Anterior cingulate cortex (tissue), 58 donors: ENCODE measurements at regions not wholly inside any gene's neighbourhood (a gene's known extent, or its start where the extent isn't known, plus 50 kb on each side); places are given as distances from the start of the nearest gene placed in this dataset.
A peak's percentile ranks its signal among the peaks of the same experiment; 100 is the strongest.

ENCODE experiments used
- DNase-seq, 58 donors: peaks; one replicate each; lab custom pipeline; 2025; lab: John Stamatoyannopoulos, UW

DNA sequence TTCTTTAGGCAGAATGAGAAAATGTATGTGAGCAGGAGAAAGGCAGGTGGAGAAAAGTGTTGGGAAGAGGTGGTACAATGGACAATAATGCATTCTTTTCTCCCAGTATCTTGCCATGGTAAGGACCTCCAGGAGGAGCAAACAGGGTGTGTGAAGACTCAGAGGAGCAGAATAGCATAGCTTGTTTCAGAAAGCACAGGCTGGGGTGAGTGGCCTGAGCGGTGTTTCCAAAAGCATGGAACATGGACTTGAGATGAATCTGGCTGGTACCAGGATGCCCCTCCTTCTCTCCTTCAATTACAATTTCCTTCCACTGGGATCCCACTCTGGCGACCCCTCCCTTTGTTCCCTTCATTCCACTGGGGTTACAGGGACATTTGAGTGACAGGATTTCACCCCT, 123.4 kb upstream of the TNR start:
- no peak for DNase-seq

DNA sequence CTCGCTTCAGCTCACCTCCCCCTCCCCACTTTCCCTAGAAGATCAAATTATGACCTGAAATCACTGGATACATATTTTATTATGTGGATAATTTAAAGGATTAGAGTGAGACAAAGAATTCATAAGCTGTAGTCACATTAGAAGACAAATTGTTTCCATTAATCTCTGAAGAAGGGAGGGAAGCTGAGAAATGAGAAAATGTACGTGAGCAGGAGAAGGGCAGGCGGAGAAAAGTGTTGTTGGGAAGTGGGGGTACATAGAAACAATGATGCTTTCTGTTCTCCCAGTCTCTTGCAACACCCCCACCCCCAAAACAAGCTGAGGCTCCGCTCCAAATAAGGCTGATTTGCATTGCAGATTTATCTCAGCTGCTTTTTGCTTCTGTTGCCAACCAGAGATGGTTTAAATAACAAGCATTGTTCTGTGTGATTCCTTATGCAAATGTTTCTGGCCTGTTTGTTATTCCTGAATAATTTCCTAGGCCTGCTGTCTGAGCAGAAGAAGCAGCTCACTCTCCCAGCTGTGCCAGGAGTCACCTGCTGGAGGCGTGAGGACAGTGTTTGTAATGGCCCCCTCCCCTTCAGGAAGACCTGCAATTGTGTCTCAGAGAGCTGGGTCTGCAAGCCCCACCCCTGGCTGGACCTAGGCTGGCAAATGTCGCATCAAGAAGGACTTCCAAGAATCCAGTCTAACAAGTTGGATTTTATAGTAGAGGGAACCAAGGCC, 121.8 kb upstream of the TNR start:
- DNase-seq = peak in 55 of 58 donors; percentile 21 to 96 (median 79)

- DNase-seq = no peak
These were observed 121.2 kb upstream of the TNR start for GRCh38 chr1:175864625-175865024.

- no peak for DNase-seq
These were observed 120.8 kb upstream of the TNR start for GRCh38 chr1:175864183-175864582.

GRCh38 chr1:175863299-175864050, 120.1 kb upstream of the TNR start:
- peak in 24 of 58 donors; percentile 12 to 67 (median 31) for DNase-seq

- DNase-seq = no peak
These were observed 119.0 kb upstream of the TNR start for GRCh38 chr1:175862408-175862807.

GRCh38 chr1:175861626-175862367, 118.4 kb upstream of the TNR start:
- no peak for DNase-seq

DNA sequence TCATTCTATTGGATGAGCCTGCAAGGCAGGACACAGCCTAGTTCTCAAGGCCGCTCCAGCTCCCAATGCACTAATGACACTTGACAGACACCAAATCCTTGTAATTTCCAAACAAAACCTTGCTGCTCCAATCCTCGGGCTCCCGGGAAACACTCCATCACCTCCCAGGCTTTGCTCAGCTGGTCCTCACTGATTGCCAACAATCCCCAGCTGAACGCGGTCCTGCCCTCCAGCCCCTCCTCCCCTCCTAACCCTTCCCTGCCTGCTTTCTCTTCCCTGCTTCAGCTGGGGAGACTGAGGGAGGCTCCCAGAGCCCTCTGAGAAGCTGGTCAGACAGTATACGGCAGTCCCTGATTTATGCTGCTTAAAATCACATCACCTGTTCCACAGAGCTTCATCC, 114.4 kb upstream of the TNR start:
- peak in 40 of 58 donors; percentile 12 to 66 (median 38) for DNase-seq

DNA sequence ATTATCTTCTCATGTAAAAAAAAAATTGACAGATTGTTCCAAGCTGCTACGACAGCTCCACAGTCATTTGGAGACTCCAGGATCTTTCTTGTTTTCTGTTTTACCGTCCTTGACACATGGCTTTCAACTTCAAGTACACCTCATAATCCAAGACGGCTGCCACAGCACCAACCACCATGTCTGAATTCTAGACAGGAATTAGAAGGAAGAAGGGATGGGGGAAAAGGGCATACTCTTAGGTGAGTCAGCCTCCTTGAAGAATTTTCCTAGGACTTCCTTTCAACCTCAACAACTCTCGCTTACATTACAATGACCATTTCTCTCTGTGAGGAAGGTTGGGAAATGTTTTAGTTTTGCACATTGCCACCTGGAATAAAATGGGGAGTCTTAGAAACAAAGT, 110.3 kb upstream of the TNR start:
- DNase-seq = no peak

- DNase-seq = no peak
These were observed 108.4 kb upstream of the TNR start for GRCh38 chr1:175851749-175852148.

GRCh38 chr1:175848329-175848728, 104.9 kb upstream of the TNR start:
- DNase-seq = peak in 5 of 58 donors; percentile 14 to 57 (median 41)

GRCh38 chr1:175845985-175846384, 102.6 kb upstream of the TNR start:
- no peak for DNase-seq

DNA sequence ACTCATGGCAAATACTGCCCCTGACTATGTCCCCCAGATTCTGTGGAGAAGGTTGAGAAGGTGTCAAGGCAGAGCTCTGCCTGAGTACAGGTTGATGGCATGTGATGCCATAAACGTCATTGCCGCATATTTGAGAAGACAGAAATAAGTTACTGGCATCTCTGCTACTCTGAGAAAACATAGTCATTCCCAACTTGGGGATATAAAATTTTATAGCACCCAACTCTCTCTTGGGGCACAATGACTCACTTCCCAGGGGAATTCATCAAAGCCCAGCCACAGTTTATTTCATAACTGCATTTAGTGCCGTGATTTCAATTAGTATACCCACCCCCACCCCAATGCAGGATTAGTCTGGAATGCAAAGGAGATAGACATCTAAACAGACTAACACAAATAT, 101.9 kb upstream of the TNR start:
- DNase-seq = no peak

DNA sequence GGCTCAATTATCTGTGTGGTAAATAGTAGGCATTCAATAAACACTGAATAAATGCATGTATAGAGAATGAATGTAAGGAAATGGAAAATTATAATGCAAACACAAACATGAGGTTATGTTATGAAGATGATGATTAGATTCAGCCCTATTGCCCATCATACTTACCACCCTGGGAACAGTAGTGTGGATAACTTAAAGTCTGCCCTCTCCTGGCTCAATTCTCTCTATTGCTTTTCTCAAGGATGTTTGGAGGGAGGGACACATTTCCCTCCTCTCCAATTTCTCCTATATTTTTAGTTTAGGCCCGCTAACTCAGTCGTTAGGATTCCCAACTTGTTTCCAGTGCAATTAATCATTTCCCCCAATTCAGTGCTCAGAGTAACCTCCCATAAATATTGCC, 101.5 kb upstream of the TNR start:
- no peak for DNase-seq

- DNase-seq = no peak
These were observed 99.2 kb upstream of the TNR start for GRCh38 chr1:175842550-175842949.

- no peak for DNase-seq
These were observed 98.4 kb upstream of the TNR start for GRCh38 chr1:175841738-175842187.

- DNase-seq = no peak
These were observed 97.4 kb upstream of the TNR start for GRCh38 chr1:175840787-175841186.

GRCh38 chr1:175839779-175840669, 96.6 kb upstream of the TNR start:
- DNase-seq = no peak

- DNase-seq = no peak
These were observed 91.2 kb upstream of the TNR start for GRCh38 chr1:175834597-175834996.

- DNase-seq = no peak
These were observed 90.6 kb upstream of the TNR start for GRCh38 chr1:175833951-175834350.
